ENCODE measurements at regions not wholly inside any gene's neighbourhood (a gene's known extent, or its start where the extent isn't known, plus 50 kb on each side); places are given as distances from the start of the nearest gene placed in this dataset.

DNA sequence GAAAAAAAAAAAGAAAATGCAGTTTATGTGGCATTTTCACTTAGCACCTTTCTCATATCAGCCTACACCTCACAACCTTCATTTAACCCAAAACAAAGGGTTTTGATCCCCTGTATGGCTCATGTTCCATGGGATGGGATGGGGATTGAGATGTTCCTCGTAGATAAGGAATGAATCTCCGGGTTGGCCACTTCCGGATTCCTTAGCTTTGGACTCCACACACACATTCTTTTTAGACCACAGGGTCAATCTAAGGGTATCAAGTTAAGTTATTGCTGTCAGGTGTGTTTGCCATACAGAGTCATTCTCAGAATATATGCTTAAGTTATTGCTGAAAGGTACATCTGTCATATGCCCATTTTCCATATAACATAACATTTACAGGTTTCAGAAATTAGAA, 301.4 kb upstream of the TGFBR2 start:
- TF ChIP-seq CTCF (optimal IDR thresholded peaks at IDR 0.05 in 1 of 3, IDR thresholded peaks at IDR 0.05 in 1 of 3, conservative IDR thresholded peaks at IDR 0.05 in 1 of 3; ENCODE audit: extremely low read depth in 1 of 3, insufficient read depth in 2 of 3, low read length in 3 of 3) = no peak
- no peak for TF ChIP-seq EZH2 (IDR thresholded peaks at IDR 0.05; ENCODE audit: low read length)
